ENCODE measurements at regions not wholly inside any gene's neighbourhood (a gene's known extent, or its start where the extent isn't known, plus 50 kb on each side); places are given as distances from the start of the nearest gene placed in this dataset.

GRCh38 chr14:22466491-22466890, 122.5 kb downstream of the DAD1 start:
- TF ChIP-seq SP1 (IDR thresholded peaks at IDR 0.05) (no peak), FOXK2 (IDR thresholded peaks at IDR 0.05) (no peak), ARNT (IDR thresholded peaks at IDR 0.05) (no peak), SUZ12 (IDR thresholded peaks at IDR 0.05) (no peak), ZNF384 (IDR thresholded peaks at IDR 0.05) (no peak), HDGF (IDR thresholded peaks at IDR 0.05; ENCODE audit: borderline replicate concordance) (no peak), FOXM1 (IDR thresholded peaks at IDR 0.05; ENCODE audit: borderline replicate concordance) (no peak), ELF4 (IDR thresholded peaks at IDR 0.05) (no peak), TARDBP (IDR thresholded peaks at IDR 0.05) (no peak), LEF1 (IDR thresholded peaks at IDR 0.05; ENCODE audit: borderline replicate concordance) (no peak)

Data from HEK293T (cell line).